ENCODE measurements at regions not wholly inside any gene's neighbourhood (a gene's known extent, or its start where the extent isn't known, plus 50 kb on each side); places are given as distances from the start of the nearest gene placed in this dataset.
"Not testable (repeated sequence)": the region's sequence is repeated elsewhere in the genome, so short reads cannot be mapped to it uniquely, and the experiment has no call there.

DNA sequence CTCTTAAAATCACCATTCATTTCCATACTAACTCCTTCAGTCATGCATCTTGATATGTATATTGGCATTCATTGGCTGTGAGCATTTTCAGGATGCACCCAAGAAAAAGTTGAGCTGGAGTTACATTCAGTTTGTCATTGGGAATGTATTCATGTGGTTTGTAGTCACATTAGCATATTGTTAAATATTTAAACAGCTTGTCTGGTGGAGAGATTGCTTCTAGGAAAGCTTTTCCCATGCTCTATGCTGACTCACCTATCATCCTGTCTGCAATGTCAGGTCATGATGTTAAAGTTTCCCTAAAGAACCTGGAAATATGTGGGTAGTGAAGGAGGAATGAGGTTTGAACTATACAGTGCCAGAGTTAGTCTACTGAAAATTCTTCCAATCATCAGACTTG lies 583.6 kb downstream of the GALC start:
- DNase-seq: no peak

DNA sequence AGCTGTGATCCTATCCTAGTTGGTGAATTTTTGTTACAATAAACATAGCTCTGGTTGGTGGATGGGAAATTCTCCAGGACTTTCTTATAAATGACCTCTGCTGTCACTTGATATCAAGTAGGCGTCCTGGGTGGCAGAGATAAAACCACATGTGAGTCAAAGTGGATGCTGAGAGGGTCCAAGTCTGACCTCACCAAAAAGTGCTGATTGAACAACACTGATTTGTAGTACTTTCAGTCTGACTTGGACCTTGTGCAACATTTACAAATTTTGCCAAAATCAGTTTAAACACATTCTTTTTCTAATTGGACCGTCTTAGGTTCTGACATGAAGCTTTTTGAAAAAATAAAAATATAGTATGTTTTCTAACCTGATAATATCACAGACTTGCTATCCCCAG lies 585.6 kb downstream of the GALC start:
- no peak for DNase-seq

GRCh38 chr14:87405563-87405962 lies 587.4 kb downstream of the GALC start:
- DNase-seq: no peak

DNA sequence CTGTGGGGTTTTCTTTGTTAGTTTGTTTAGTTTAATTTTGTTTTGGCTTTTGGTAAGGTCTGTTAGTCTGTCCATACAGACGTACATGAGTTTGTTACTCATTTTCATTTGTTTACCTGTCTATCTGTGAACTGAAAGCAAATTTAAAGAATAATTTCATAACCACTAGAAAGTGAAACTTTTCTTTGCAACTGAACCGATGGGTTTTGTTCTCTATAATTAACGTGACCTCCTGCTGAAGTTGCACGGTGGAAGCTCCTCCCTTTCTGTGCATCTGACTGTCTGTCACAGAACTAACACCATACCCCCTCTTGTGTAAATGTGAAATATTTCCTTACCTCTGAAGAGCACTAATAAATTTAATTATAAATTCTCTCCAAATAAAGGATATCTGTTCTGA lies 595.5 kb downstream of the GALC start:
- no peak for DNase-seq

- no peak for DNase-seq
Measured at GRCh38 chr14:87391066-87391465, 601.9 kb downstream of the GALC start.

DNA sequence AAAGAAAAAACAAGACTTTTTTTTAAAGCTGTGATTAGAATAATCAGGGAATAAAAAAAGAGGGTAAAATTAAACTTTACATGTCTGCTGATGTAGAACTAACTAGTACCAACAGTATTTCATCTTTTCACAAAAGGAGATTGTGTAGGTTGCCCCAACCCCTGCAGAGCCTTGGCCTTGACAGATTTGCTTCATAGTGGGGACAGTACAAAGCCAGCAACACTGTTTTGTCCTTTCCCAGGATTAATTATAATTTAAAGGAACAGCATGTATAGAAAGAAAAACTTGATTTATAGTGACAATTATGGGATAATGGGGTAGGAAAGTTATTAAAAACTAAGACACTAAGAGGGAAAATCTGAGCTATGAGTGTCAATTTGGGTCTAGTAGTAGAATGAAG lies 604.0 kb downstream of the GALC start:
- DNase-seq: no peak

GRCh38 chr14:87387806-87388205 lies 605.2 kb downstream of the GALC start:
- DNase-seq: no peak

- DNase-seq: no peak
Measured at GRCh38 chr14:87386524-87386923, 606.5 kb downstream of the GALC start.

DNA sequence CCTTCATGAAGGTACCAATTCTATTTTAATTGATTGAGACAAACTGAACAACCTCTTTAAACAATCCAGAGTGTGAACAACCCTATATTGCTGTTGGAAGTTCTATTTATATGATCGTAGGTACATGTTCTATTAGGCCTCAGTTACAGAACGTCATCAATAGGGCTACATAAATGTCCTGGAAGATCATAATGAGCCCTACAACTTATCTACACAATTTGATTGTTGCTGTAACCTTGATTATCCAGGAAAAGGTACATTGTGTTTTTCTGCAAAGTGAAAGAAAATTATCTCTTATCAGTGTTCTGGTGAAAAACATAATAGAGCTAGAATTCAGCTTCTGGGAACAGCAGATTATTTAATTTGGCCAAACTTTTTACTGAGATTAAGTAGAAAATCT lies 612.9 kb downstream of the GALC start:
- DNase-seq: no peak

- DNase-seq: no peak
Measured at GRCh38 chr14:87368751-87369150, 624.2 kb downstream of the GALC start.

DNA sequence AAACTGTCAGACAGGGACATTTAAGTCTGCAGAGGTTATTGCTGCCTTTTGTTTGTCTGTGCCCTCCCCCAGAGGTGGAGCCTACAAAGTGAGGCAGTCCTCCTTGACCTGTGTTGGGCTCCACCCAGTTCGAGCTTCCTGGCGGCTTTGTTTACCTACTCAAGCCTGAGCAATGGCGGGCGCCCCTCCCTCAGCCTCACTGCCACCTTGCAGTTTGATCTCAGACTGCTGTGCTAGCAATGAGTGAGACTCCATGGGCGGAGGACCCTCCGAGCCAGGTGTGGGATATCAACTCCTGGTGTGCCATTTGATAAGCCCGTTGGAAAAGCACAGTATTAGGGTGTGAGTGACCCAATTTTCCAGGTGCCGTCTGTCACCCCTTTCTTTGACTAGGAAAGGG lies 632.7 kb downstream of the GALC start:
- not testable (repeated sequence) for DNase-seq

- DNase-seq: no peak
Measured at GRCh38 chr14:87351007-87351406, 642.0 kb downstream of the GALC start.

GRCh38 chr14:87349921-87350320 lies 643.1 kb downstream of the GALC start:
- DNase-seq: no peak

DNA sequence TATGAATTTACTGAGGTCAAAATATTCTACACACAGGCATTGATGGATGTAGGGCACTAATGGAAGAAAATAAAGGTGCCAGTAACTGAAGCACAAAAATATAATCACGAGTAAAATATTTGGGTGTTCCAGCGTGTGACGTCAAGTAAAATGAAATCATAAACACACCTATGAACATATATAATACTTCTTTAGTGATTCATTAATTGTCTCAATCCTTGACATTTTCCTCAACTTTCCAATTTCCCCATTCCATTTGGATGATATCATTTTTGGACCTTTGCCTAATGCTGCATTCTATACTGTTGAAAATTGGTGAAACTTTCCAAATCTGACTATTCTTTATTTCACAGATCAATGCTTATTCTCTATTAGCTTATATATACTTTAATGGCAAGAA lies 649.3 kb downstream of the GALC start:
- no peak for DNase-seq

DNA sequence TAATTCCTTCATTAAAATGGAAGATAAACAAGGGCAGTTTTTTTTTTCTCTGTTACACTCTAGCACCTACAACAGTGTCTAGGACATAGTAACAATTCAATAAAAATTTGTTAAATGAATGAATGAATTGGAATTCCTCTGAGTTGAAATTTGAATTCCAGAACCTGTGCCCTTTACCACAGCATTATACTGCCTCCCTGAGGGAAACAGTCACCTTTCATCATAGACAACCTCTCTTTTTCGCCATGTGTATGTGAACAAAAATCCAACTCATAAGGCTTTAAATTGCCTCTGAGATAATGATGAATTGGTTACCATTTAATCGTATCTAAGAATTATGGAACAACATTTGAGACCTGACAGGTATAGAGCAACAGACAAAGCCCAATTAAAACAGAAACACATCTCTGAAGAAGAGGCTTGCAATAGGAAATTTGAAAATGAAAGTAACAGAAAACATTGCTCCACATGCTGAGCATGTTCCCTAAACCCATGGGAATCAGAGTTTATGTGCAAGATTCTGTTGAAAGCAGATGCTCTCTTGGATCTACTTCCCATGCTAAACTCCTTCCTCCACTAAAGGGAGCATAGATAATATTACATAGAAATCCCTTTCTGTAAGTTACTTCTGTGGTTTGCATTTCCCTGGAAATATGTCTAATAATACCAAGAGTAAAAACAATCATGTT lies 657.8 kb downstream of the GALC start:
- no peak for DNase-seq

DNA sequence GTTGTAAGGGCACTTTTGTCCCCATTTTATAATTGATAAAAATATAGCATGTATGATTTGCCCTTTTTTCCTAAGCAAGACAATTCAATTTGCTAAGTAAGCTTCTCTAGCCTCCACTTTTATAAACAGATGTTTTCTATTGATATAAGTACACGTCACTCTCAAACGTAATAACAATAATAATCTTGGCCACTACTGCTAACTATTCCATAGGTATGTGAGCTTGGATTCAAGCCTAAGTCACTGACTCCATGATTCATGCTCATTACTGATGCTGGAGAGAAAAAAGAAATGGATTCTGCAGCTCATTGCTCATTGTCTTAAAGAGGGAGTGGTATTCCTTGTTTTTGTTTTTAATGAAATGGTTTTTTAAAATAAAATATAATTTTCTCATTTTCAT lies 661.0 kb downstream of the GALC start:
- no peak for DNase-seq

DNA sequence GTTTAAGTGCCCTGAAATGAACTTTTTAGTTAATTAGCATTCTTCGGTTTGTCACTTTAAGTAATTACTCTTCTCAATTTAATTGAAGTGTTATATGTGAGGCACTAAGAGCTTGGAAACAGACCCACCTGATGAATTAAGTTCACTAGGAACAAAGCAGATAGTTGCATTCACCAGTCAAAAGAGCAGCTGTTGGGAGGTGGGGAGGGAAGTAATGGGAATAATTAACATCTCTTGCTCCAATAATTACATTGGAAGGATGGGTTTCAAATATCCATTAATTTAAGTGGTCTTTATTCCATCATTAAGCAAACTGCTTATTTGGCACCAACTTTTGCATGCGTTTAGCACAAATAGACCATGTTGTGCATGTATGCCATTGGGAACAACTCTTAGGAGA lies 667.2 kb downstream of the GALC start:
- DNase-seq: no peak

DNA sequence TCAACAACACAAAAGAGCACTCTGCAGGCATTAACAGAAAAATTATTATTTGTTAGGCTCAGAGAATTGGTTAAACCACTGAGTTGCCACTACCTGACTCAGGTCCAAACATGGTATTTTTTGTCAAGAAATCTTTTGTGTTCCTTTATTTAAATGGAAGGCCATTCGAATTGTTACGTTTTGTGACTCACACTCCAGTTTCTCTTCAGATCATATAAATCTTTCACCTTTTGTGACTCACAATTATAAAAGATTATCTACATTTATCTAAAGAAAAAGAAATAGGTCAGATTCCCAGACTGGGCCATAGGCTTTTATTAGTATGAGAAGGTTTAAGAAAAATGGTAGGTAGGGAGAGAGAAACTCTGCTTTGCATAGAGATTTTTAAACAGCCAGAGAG lies 669.8 kb downstream of the GALC start:
- DNase-seq: no peak

GRCh38 chr14:87321548-87321947 lies 671.4 kb downstream of the GALC start:
- DNase-seq: no peak

DNA sequence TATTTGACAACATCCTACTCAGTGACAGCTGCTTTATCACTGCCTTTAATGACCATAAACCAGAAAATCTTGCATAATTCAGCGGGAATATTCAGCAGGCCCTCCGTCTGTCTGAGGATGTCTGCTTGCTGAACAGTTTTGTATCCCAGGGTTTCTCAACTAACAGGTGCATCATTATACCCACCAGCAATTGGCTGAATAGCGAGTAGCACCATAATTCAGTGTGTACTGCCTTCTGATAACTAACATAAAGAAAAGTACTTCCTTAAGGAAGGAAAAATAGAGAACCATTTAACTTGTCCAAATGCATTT lies 680.1 kb downstream of the GALC start:
- DNase-seq: no peak

DNA sequence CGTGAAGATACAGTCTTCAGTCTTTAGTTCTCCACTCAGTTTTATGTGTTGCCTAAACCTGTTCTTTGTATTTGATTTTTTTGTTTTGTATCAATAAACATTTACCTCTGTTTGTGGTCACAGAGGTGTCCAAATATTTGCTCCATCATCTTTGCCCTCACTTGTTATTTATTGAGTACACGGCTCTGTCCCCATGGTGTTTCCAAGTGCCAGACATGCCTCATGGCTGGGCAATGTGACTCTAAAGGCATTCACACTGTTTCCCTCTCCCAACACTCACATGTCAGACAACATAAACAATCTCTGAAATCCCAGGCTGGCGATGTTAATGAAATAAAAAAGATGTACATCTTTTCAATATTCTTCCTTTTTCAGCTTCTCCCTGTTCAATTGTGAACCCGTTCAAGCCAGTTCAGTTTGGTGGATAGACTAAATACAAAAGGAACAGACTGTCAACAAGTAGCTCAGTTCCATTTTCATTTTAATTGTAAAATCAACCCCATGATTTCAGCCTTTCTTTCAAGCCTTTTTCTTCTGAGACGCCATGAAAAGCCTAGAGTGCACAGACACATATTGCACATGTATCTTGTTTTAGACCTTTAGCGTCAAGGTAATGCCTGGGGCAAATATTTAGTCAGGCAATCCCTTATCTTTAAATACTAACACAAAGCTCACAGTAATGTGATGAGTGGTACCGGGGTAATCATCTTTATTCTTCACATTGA lies 680.7 kb downstream of the GALC start:
- no peak for DNase-seq

GRCh38 chr14:87309557-87309956 lies 683.4 kb downstream of the GALC start:
- no peak for DNase-seq

DNA sequence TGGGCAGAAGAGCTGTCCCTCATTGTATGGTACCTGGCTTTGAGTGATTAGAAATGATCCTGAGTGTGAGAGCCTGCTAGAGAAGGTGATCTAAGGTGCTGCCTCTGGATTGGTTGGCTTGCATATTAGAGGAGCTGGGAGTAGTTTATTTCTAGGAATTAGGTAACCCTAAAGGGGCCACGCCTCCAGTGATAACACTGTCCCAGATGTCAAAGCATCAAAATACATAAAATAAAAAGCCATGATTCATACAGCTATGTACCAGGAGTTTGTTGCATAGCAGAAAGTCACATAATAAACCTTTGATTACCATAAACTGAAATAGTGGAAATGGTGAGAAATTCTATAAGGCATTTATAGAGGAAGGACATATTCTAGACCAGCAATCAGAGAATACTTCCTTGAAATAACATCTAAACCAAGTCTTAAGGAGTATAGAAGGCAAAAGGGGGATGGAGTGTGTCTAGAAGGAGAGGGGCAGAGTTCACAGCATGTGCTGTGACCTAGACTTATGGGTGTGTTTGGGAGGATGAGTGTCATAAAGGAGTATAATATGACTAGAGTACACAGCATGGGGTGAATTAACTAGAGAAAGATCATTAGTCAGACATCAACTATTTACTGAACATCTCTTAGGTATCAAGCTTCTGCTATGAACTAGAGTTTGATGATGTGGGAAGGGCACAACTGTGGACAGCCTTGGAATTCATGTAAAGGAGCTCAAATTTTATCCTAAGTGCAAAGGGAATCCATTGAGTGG lies 686.4 kb downstream of the GALC start:
- DNase-seq: no peak

DNA sequence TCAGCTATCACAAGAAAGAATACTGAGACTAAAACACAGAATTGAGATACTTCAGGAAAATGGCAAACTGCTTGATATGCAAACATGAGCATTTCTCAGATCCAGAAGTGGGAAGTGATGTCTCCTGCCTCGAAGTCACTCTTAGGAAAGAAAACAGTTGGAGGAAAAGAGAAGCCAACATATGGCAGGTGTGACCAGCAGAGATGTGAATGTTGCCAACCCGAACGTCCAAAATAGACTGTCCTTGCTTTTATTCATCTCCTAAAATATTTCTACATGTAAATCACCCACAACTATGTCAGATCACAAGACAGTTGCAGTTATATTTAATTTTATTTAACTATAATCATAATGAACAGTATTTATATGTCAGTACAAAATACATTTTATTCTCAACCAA lies 687.6 kb downstream of the GALC start:
- no peak for DNase-seq

Data from CD4-positive, alpha-beta T cell treated with Interleukin-12 subunit alpha and Interleukin-12 subunit beta, for 1 hour (primary cell).